Smooth muscle cell (in vitro differentiated cells): ENCODE measurements at regions not wholly inside any gene's neighbourhood (a gene's known extent, or its start where the extent isn't known, plus 50 kb on each side); places are given as distances from the start of the nearest gene placed in this dataset.
"Not testable (repeated sequence)": the region's sequence is repeated elsewhere in the genome, so short reads cannot be mapped to it uniquely, and the experiment has no call there.

Source experiments
- DNase-seq: peaks from one replicate; lab custom pipeline; 2025; ENCODE audit not compliant: unreplicated experiment; lab: John Stamatoyannopoulos, UW
- H2AFZ ChIP-seq: fragments of 200-600 bp; sonication (generic); 2 replicates; pipeline ENCODE4 v1.6.0; 2016; ENCODE audit warnings: antibody characterized with exemption, low read depth, mild to moderate bottlenecking
- H3F3A ChIP-seq: fragments of 200-600 bp; sonication (generic); 2 replicates; pipeline ENCODE4 v1.6.0; 2017; ENCODE audit warnings: antibody characterized with exemption, low read depth
- H3K27ac ChIP-seq: fragments of 200-600 bp; sonication (generic); 2 replicates; pipeline ENCODE4 v1.5.1; 2016; ENCODE audit warnings: low read depth, mild to moderate bottlenecking
- H3K27me3 ChIP-seq: fragments of 200-600 bp; sonication (generic); 2 replicates; pipeline ENCODE4 v1.6.1; 2016; ENCODE audit warnings: low read depth, mild to moderate bottlenecking
- H3K36me3 ChIP-seq: fragments of 200-600 bp; sonication (generic); 2 replicates; pipeline ENCODE4 v1.5.1; 2016; ENCODE audit warnings: low read depth
- H3K4me1 ChIP-seq: fragments of 200-600 bp; sonication (generic); 2 replicates; pipeline ENCODE4 v1.5.1; 2016; ENCODE audit warnings: low read depth
- H3K4me2 ChIP-seq: fragments of 200-600 bp; sonication (generic); 2 replicates; pipeline ENCODE4 v1.6.0; 2016; ENCODE audit warnings: mild to moderate bottlenecking
- H3K4me3 ChIP-seq: fragments of 200-600 bp; sonication (generic); 2 replicates; pipeline ENCODE4 v1.5.1; 2016; ENCODE audit warnings: mild to moderate bottlenecking
- H3K79me2 ChIP-seq: fragments of 200-600 bp; sonication (generic); 2 replicates; pipeline ENCODE4 v1.6.0; 2016; ENCODE audit warnings: low read depth, mild to moderate bottlenecking
- H3K9ac ChIP-seq: fragments of 200-600 bp; sonication (generic); 2 replicates; pipeline ENCODE4 v1.6.0; 2016; ENCODE audit warnings: low read depth
- H3K9me3 ChIP-seq: fragments of 200-600 bp; sonication (generic); replicated peaks from 2 replicates; pipeline ENCODE4 v1.5.1; 2016; ENCODE audit warnings: low read depth
- H4K20me1 ChIP-seq: fragments of 200-600 bp; sonication (generic); 2 replicates; pipeline ENCODE4 v1.6.0; 2016; ENCODE audit warnings: low read depth
- WGBS: methylation state at CpG from one replicate; pipeline ENCODE4 v1.1.7; 2016; ENCODE audit warnings: low lambda C conversion rate; 5-methylcytosine and 5-hydroxymethylcytosine counted together
- TF ChIP-seq, protein P1 (sequence below): fragments of 200-600 bp; sonication (generic); IDR thresholded peaks from 2 replicates; pipeline ENCODE4 v1.5.1; 2017; ENCODE audit warnings: borderline replicate concordance, mild to moderate bottlenecking, antibody characterized with exemption; ENCODE audit not compliant: insufficient read depth, poor library complexity, severe bottlenecking

DNA sequence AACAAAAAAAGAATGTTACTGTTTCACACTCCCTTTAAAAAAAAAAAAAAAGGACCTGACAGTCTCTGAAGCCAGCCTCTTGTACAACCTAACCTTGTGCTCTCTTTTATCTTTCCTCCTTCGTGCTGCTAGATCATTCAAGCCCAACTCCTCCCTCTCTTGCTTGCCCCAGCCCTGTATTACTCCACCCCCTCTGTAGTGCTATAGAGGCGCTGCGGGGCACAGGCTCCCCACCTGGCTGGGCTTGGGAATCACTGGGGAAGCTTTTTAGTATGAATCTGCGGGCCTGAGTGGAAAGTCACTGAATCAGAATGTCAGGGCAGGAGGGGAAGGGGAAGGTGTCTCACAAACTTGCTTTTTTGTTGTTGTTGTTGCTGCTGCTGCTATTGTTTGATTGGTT is 383.7 kb upstream of the CAMK1G start:
- WGBS = 24% methylated on average over 4 of the region's 4 CpGs
- DNase-seq = no peak
- TF ChIP-seq, protein P1, sequence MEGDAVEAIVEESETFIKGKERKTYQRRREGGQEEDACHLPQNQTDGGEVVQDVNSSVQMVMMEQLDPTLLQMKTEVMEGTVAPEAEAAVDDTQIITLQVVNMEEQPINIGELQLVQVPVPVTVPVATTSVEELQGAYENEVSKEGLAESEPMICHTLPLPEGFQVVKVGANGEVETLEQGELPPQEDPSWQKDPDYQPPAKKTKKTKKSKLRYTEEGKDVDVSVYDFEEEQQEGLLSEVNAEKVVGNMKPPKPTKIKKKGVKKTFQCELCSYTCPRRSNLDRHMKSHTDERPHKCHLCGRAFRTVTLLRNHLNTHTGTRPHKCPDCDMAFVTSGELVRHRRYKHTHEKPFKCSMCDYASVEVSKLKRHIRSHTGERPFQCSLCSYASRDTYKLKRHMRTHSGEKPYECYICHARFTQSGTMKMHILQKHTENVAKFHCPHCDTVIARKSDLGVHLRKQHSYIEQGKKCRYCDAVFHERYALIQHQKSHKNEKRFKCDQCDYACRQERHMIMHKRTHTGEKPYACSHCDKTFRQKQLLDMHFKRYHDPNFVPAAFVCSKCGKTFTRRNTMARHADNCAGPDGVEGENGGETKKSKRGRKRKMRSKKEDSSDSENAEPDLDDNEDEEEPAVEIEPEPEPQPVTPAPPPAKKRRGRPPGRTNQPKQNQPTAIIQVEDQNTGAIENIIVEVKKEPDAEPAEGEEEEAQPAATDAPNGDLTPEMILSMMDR = no peak

DNA sequence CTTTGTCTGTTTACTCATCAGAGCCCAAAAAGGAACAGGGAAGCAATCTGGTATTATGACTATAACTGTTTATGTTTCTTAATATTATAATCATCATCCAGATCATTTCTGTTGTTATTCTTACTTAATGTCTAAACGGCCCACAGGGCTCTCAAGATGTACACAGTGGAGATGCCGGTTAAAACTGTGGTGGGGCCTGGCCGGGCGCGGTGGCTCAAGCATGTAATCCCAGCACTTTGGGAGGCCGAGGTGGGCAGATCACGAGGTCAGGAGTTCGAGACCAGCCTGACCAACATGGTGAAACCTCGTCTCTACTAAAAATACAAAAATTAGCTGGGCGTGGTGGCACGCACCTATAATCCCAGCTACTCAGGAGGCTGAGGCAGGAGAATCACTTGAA is 381.2 kb upstream of the CAMK1G start:
- H3K9me3 ChIP-seq, H4K20me1 ChIP-seq, H3K27ac ChIP-seq, H3K4me3 ChIP-seq, H3K79me2 ChIP-seq, H3K36me3 ChIP-seq, H2AFZ ChIP-seq, DNase-seq, H3K4me2 ChIP-seq, H3K9ac ChIP-seq, H3F3A ChIP-seq, H3K27me3 ChIP-seq: not testable (repeated sequence)
- peaks cover 13% of the 10 kb centered on the region for H3K4me1 ChIP-seq
- 91% methylated on average over 11 of the region's 11 CpGs for WGBS

More for the DNA sequence above, 383.7 kb upstream of the CAMK1G start:
- Histone ChIP-seq H3K27me3 (no peaks in the 10 kb centered on the region), H3K9me3 (no peaks in the 10 kb centered on the region), H3K4me2 (no peak overlapping the region), H3F3A (no peaks in the 10 kb centered on the region), H2AFZ (no peak overlapping the region), H4K20me1 (no peaks in the 10 kb centered on the region), H3K4me1 (peaks cover 13% of the 10 kb centered on the region), H3K9ac (no peak overlapping the region), H3K27ac (no peak overlapping the region), H3K4me3 (no peak overlapping the region), H3K36me3 (no peaks in the 10 kb centered on the region), H3K79me2 (no peaks in the 10 kb centered on the region)

DNA sequence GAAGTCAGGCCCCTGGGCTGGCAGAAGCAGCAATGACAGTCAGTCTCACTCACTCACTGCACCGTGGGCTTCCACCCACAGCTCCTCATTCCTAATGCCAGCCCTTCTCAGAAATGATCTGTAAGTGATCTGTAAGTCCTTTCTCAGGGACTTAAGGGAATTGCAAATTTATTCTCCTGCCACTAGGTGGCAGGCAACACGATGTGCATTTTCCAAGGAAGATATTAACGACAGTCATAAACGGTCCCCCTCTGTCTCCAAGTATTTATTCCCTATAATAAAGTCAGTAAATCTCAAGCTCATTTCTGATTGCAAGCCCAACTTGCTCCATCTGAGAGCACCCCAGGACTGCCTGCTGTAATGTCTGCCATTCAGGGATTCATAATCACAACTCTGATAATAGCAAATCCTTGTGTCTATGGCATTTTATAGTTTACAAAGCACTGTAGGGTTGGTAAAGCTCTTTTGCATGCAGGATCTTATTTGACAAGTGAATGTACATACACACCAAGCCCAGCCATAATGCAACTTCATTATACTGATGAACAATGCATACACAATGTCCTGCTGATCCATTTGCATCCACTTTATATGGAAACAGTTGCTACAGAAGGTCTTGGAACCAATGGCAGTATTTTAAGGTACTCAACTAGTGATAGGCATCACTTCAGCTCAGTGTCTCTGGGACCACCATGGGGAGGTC is 380.5 kb upstream of the CAMK1G start:
- Histone ChIP-seq H3K4me1 (peaks cover 13% of the 10 kb centered on the region), H2AFZ (no peak overlapping the region), H3K4me3 (no peak overlapping the region), H3F3A (no peaks in the 10 kb centered on the region), H3K9me3 (no peaks in the 10 kb centered on the region), H3K27me3 (no peaks in the 10 kb centered on the region), H3K9ac (no peak overlapping the region), H4K20me1 (no peaks in the 10 kb centered on the region), H3K79me2 (no peaks in the 10 kb centered on the region), H3K36me3 (no peaks in the 10 kb centered on the region), H3K4me2 (no peak overlapping the region), H3K27ac (no peak overlapping the region)
- DNase-seq = no peak
- TF ChIP-seq, protein P1 = peak; percentile 85
- WGBS = 10% methylated on average over 4 of the region's 4 CpGs

DNA sequence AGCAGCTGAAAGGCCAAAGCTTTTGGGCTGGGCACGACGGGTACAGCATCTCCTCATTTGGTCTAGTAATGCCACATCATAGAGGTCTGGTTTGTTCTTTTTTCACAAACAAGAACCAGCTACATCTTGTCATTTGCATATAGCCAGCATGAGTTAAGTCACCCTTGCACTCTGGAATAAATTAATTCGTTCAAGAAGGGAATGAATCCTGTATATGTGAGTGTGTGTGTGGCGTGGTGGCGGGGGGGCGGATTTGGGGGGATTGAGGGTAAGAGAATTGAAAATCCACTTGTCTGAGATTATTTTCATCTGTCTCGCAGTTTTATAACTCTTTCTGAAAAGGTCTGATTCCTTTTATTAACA is 380.0 kb upstream of the CAMK1G start:
- H4K20me1 ChIP-seq = no peaks in the 10 kb centered on the region
- H3K27me3 ChIP-seq = peaks cover under 1% of the 10 kb centered on the region
- no peak overlapping the region for H2AFZ ChIP-seq
- H3K9me3 ChIP-seq = no peaks in the 10 kb centered on the region
- H3K4me2 ChIP-seq = no peak overlapping the region
- no peaks in the 10 kb centered on the region for H3K79me2 ChIP-seq
- DNase-seq = no peak
- no peak overlapping the region for H3K9ac ChIP-seq
- peaks cover 15% of the 10 kb centered on the region for H3K4me1 ChIP-seq
- no peak overlapping the region for H3K27ac ChIP-seq
- no peaks in the 10 kb centered on the region for H3F3A ChIP-seq
- H3K36me3 ChIP-seq = no peaks in the 10 kb centered on the region
- TF ChIP-seq, protein P1 = no peak
- 92% methylated on average over 7 of the region's 7 CpGs for WGBS
- H3K4me3 ChIP-seq = no peak overlapping the region
